Activated CD4-positive, alpha-beta T cell treated with anti-CD3 and anti-CD28 coated beads for 36 hours (primary cell): ENCODE measurements at regions not wholly inside any gene's neighbourhood (a gene's known extent, or its start where the extent isn't known, plus 50 kb on each side); places are given as distances from the start of the nearest gene placed in this dataset.
A peak's percentile ranks its signal among the peaks of the same experiment; 100 is the strongest.

Experiments used
- ATAC-seq: fragments of 200-7000 bp; cut with Tn5 transposase; one replicate; pipeline ENCODE4 v1.10.0; 2021; ENCODE audit warnings: mild to moderate bottlenecking, moderate library complexity
- CTCF ChIA-PET: fragments of 350-600 bp; sonication (Branson Sonifier 250); formaldehyde crosslinking; loops from one replicate; lab custom pipeline; 2021; ENCODE audit warnings: antibody characterized with exemption; lab: Charles Lee
- POLR2A ChIA-PET: fragments of 350-600 bp; sonication (Branson Sonifier 250); formaldehyde crosslinking; loops from one replicate; lab custom pipeline; 2021; ENCODE audit warnings: antibody characterized with exemption, inconsistent platforms; lab: Charles Lee
- DNase-seq: peaks from one replicate; pipeline ENCODE4 v3.0.0-alpha.2; 2020
- H3K27ac Mint-ChIP-seq: one replicate; pipeline ENCODE4 v1.8.0; 2021; ENCODE audit warnings: mixed read lengths
- H3K27me3 Mint-ChIP-seq: one replicate; pipeline ENCODE4 v1.8.0; 2021; ENCODE audit warnings: mixed read lengths
- H3K36me3 Mint-ChIP-seq: one replicate; pipeline ENCODE4 v1.8.0; 2021; ENCODE audit warnings: low read depth, mixed read lengths
- H3K4me1 Mint-ChIP-seq: one replicate; pipeline ENCODE4 v1.8.0; 2021; ENCODE audit warnings: mixed read lengths
- H3K4me3 Mint-ChIP-seq: one replicate; pipeline ENCODE4 v1.8.0; 2021; ENCODE audit warnings: mild to moderate bottlenecking, moderate library complexity, mixed read lengths
- H3K9me3 Mint-ChIP-seq: one replicate; pipeline ENCODE4 v1.8.0; 2021; ENCODE audit warnings: low read depth, mixed read lengths
- intact Hi-C, 2 experiments: fragments of 100-400 bp; cut with DNase I in 1 of 2; cut with micrococcal nuclease in 1 of 2; formaldehyde crosslinking; loops; one replicate each; pipeline versions ENCODE4 v1.14.2 to v1.15.1; 2022 to 2024; cut with DNase I, micrococcal nuclease

DNA sequence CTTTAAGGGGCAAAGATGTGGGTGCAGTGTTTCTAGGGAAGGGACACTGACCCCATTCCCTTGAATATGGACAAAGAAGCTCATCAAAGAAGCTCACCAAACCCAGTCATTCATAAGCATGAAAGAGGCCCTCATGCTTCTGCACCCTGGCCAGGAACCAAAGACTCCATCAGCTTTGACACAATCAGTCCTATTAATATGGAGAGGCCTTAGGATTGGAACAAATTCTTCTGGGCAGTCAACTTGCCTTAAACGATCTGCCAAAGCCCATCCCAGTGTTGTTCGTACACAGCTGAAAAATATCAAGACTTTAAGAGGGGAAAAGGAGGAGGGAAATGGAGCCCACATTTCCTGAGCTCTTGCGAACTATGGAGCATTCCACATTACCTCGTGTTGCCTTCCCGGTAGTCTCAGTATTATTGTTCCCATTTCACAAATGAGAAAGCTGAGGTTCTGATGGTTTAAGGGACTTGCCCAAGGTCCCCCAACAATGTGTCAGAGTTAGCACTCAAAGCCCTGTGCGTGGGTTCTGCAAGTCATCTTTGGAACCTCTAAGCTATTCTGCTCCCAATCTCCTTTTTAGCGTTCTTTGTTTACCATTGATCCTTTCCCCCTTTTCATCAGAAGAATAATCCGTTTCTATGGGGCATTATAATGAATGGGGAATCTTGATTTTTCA lies 161.9 kb downstream of the ZBTB18 start:
- Mint-ChIP-seq H3K9me3 (no peaks in the 10 kb centered on the region), H3K27me3 (no peaks in the 10 kb centered on the region), H3K4me3 (no peak overlapping the region), H3K27ac (no peak overlapping the region), H3K36me3 (no peaks in the 10 kb centered on the region), H3K4me1 (no peaks in the 10 kb centered on the region)
- ATAC-seq (peak; percentile 26), DNase-seq (peak; percentile 20)
- CTCF ChIA-PET: interaction anchor here (0.7 to 0.9 kb wide), 2 partner anchors 31 to 161 kb away, joined by 3 to 4 read pairs; no protein-coding TSS in a partner anchor
- intact Hi-C loops: no loop called here
- POLR2A ChIA-PET: no interaction called here

DNA sequence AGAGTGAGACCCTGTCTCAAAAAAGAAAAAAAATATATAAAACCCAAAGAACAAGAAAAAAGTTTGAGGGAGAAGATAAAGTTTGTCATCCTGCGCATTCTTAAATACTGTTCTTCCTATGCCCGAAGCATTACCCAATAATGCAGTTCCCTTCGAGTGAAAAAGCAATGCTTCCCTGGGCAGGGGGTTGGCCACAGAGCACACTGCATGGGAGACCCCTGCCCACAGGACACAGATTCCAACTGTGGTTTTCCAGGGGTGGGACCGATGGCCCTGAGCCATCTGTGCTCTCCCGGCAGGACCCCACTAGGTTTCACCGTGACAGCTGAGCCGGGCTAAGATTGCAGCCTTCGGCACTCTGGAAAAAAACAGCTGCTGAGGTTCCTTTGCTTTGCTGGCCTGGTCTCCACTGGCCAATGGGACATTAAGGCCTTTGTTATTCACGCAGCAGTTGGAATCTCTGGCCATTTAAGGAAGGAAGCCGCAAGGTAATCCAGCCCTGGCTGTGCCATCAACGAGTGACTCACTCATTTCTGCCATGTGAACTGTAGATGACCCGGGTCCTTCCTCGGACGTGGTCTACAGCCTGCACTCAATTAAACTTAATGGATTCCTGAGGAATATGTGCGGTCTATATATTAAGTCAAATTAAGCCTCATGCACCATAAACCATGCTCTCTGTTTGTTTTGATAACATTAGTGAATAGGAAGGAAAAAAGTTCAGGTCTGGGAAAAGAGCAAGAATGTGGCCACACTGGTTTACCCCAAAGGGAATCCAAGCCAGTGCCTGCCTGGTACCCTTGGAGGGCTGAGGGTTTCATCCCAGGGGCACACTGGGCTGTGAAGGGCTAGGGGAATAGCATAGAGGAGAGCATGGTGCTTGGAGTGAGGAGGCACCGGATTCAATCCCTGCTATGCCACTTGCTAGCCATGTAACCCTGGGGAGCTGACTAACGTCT lies 163.2 kb downstream of the ZBTB18 start:
- Mint-ChIP-seq H3K4me3 (no peak overlapping the region), H3K9me3 (no peaks in the 10 kb centered on the region), H3K27ac (no peak overlapping the region), H3K36me3 (no peaks in the 10 kb centered on the region), H3K27me3 (no peaks in the 10 kb centered on the region), H3K4me1 (no peaks in the 10 kb centered on the region)
- DNase-seq: no peak
- ChIA-PET CTCF (interaction anchor here (0.9 kb wide), 1 partner anchor 30 kb away, joined by 3 read pairs; no protein-coding TSS in a partner anchor), POLR2A (no interaction called here)
- no peak for ATAC-seq
- intact Hi-C loops: no loop called here

DNA sequence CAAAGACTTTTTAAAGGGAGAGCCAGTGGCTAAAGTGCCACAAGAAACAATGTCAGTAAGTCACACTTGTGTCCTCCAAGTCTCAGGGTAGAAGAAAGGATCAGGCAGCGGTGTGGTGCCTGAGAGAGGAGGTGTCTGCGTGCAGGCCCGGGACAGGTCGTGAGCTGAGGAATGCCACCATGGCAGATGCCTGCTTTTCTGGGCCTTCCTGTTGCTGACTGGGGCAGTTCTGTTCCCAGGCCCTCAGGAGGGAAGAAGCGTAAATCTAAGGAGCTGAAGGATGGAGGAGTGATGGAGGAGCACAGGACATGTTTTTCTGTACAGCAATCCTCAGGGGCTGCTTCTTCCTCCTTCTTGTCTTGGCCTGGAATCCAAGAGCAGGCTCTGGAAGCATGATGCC lies 165.8 kb downstream of the ZBTB18 start:
- H3K9me3 Mint-ChIP-seq: no peaks in the 10 kb centered on the region
- H3K27me3 Mint-ChIP-seq: no peaks in the 10 kb centered on the region
- intact Hi-C loops: no loop called here
- no peak for ATAC-seq
- H3K36me3 Mint-ChIP-seq: no peaks in the 10 kb centered on the region
- DNase-seq: no peak
- H3K4me1 Mint-ChIP-seq: no peaks in the 10 kb centered on the region
- H3K27ac Mint-ChIP-seq: no peak overlapping the region
- H3K4me3 Mint-ChIP-seq: no peak overlapping the region
- POLR2A ChIA-PET: no interaction called here
- CTCF ChIA-PET: interaction anchor here (0.6 kb wide), 1 partner anchor 244 kb away, joined by 3 read pairs; no protein-coding TSS in a partner anchor

DNA sequence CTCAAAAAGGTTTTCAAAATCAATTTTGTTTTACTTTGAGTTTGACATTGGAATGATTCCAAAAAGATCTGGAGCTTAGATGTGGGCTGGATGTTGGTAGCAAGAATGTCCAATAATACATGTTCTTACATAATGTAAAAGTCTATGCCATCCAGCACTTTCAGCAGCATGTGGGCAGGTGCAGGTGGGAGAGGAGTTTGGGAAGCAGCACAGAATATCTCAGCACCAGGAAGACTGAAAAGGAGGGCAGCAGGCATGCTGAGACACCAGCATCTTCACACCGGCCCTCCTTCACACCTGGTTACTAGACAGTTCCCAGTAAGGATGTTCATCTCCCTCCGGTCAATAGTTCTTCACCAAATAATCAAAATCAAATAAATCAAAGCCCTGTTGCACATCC lies 166.6 kb downstream of the ZBTB18 start:
- DNase-seq: no peak
- Mint-ChIP-seq H3K9me3 (no peaks in the 10 kb centered on the region), H3K4me3 (no peak overlapping the region), H3K4me1 (no peaks in the 10 kb centered on the region), H3K27ac (no peak overlapping the region), H3K36me3 (no peaks in the 10 kb centered on the region), H3K27me3 (no peaks in the 10 kb centered on the region)
- POLR2A ChIA-PET: no interaction called here
- intact Hi-C loops: no loop called here
- ATAC-seq: no peak
- CTCF ChIA-PET: no interaction called here

DNA sequence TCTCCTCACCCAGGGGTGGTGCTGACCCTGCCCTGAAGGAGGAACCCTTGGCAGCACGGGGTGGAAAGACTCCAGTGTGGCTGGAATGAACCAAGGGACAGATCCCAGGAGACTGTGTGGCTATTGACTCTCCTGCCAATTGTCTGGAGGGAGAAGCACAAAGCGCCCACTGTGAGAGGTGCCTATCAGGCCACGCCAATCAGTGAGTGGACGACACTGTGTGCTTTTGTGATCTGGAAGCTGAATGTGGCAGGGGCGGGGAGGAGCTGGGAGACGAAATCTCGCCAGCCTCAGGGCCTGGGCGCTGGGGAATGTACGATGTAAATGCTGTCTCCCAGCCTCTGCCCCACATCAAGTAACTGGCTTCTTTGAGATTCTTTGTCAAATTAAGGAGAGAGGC lies 167.1 kb downstream of the ZBTB18 start:
- ATAC-seq: no peak
- ChIA-PET POLR2A (no interaction called here), CTCF (no interaction called here)
- no peaks in the 10 kb centered on the region for H3K9me3 Mint-ChIP-seq
- no peaks in the 10 kb centered on the region for H3K27me3 Mint-ChIP-seq
- H3K36me3 Mint-ChIP-seq: no peaks in the 10 kb centered on the region
- no peaks in the 10 kb centered on the region for H3K4me1 Mint-ChIP-seq
- no peak overlapping the region for H3K27ac Mint-ChIP-seq
- intact Hi-C loops: no loop called here
- DNase-seq: no peak
- H3K4me3 Mint-ChIP-seq: no peak overlapping the region

DNA sequence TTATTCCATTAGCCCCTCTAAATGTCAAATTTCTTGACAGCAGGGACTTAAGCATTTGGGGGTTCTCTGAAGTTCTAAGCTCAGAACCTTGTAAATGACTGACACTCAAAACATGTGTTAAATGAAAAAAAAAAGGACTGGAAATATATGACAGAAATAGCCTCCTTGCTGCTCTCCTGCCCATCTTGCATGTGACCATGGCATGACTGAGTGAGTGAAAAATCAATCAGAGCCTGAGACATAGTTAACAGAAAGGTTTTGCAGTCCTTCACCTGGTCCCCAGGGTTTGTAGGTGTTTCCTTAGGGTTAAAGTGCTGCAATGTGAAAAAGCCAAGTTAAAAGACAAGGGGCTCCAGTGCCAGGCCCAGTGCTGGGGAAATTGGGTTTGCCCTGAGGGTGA lies 168.1 kb downstream of the ZBTB18 start:
- intact Hi-C loops: no loop called here

DNA sequence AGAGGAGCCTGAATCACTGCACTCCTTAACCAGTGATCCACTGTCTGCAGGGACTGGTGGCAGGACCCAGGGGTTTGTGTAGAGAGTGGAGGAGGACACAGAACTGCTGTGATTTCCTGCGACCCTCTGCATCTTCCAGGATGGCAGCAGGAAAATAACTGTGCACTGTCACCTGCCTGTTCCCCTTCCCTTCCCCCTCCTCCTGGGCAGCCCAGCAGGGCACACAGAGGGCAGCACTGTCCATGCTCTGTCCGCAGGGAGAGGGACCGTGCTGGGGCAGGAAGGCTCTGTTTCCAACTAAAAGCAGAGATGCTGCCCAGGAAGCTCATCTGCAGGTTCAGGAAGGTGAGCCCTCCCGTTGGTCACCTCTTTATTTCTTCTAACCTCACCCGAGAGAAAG lies 168.7 kb downstream of the ZBTB18 start:
- H3K9me3 Mint-ChIP-seq: no peaks in the 10 kb centered on the region
- no peaks in the 10 kb centered on the region for H3K4me1 Mint-ChIP-seq
- DNase-seq (no peak), ATAC-seq (no peak)
- no peaks in the 10 kb centered on the region for H3K36me3 Mint-ChIP-seq
- ChIA-PET POLR2A (no interaction called here), CTCF (no interaction called here)
- no peak overlapping the region for H3K4me3 Mint-ChIP-seq
- intact Hi-C loops: no loop called here
- no peaks in the 10 kb centered on the region for H3K27me3 Mint-ChIP-seq
- no peak overlapping the region for H3K27ac Mint-ChIP-seq

More for the DNA sequence above, 168.1 kb downstream of the ZBTB18 start:
- H3K4me3 Mint-ChIP-seq: no peak overlapping the region
- no peaks in the 10 kb centered on the region for H3K4me1 Mint-ChIP-seq
- ChIA-PET POLR2A (no interaction called here), CTCF (no interaction called here)
- H3K9me3 Mint-ChIP-seq: no peaks in the 10 kb centered on the region
- no peaks in the 10 kb centered on the region for H3K27me3 Mint-ChIP-seq
- DNase-seq (no peak), ATAC-seq (no peak)
- H3K36me3 Mint-ChIP-seq: no peaks in the 10 kb centered on the region
- no peak overlapping the region for H3K27ac Mint-ChIP-seq

DNA sequence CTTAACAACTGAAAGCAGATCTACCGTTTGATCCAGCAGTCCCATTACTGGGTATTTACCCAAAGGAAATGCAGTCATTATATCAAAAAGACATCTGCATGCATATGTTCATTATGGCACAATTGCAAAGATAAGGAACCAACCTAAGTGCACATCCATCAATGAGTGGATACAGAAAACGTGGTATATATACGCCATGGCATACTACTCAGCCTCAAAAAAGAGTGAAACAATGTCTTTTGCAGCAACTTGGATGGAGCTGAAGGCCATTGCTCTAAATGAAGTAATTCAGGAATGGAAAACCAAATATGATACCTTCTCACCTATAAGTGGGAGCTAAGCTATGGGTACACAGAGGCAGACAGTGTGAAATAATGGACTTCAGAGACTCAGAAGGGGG lies 169.3 kb downstream of the ZBTB18 start:
- Mint-ChIP-seq H3K27me3 (no peaks in the 10 kb centered on the region), H3K4me1 (no peaks in the 10 kb centered on the region), H3K27ac (no peak overlapping the region), H3K9me3 (no peaks in the 10 kb centered on the region), H3K4me3 (no peak overlapping the region), H3K36me3 (no peaks in the 10 kb centered on the region)
- CTCF ChIA-PET: no interaction called here
- no peak for ATAC-seq
- intact Hi-C loops: no loop called here
- DNase-seq: no peak
- POLR2A ChIA-PET: no interaction called here

DNA sequence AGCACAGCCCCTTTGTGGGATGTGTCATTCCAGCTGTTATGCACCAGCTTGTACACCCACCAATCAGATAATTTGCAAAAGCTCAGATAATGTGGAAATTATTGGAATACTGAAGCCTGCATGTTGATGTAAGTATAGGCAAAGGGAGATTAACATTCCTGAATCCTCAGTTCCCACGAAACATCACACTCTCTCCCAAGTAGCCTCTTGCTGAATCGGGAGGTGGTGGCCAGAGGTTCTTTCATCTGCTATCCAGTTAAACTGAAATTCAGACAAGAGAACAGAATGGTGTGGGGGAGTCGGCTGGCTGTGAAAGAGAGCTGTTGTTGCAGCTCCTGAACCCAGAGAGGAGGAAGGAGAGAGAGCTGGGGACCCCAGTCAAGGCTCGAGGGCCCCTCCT lies 170.9 kb downstream of the ZBTB18 start:
- CTCF ChIA-PET: no interaction called here
- H3K4me3 Mint-ChIP-seq: no peak overlapping the region

DNA sequence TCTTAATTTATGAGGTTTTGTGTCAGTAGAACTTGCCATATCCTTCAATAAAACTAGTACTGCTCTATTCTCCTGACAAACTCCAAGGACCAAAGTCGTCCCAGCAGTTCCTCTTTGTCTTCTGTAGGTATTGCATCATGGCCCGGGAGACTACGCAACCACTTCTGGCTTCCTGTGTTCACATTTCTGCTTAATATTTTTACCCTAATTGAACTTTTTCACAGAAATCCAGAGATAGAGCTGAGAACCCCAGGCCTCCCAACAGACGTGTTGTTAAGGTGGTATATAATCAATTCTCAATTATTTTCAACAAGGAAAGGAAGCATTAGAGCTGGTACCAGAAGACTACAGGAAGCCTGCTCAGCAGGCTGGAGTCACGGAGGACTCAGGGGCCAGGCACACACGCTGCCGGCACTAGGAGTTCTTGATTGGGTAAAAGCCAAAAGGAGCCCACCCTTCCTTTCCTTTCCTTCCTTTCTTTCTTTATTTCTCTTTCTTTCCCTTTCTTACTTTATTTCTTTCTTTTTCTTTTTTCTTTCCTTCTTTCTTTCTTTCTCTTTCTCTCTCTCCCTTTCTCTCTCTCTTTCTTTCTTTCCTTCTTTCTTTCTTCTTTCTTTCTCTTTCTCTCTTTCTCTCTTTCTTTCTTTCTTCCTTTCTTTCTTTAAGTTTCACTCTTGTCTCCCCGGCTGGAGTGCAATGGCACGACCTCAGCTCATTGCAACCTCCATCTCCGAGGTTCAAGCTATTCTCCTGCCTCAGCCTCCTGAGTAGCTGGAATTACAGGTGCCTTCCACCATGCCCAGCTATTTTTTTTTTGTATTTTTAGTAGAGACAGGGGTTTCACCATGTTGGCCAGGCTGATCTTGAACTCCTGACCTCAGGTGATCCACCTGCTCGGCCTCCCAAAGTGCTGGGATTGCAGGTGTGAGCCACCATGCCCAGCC lies 173.7 kb downstream of the ZBTB18 start:
- H3K9me3 Mint-ChIP-seq: no peaks in the 10 kb centered on the region
- no peak overlapping the region for H3K4me3 Mint-ChIP-seq
- no peaks in the 10 kb centered on the region for H3K36me3 Mint-ChIP-seq
- ChIA-PET POLR2A (no interaction called here), CTCF (no interaction called here)
- no peaks in the 10 kb centered on the region for H3K27me3 Mint-ChIP-seq
- ATAC-seq: no peak
- DNase-seq: no peak
- intact Hi-C loops: no loop called here
- no peak overlapping the region for H3K27ac Mint-ChIP-seq
- H3K4me1 Mint-ChIP-seq: no peaks in the 10 kb centered on the region

More for the DNA sequence above, 170.9 kb downstream of the ZBTB18 start:
- intact Hi-C loops: no loop called here
- Mint-ChIP-seq H3K36me3 (no peaks in the 10 kb centered on the region), H3K9me3 (no peaks in the 10 kb centered on the region), H3K27ac (no peak overlapping the region), H3K4me1 (no peaks in the 10 kb centered on the region), H3K27me3 (no peaks in the 10 kb centered on the region)
- ATAC-seq (no peak), DNase-seq (no peak)
- POLR2A ChIA-PET: no interaction called here

DNA sequence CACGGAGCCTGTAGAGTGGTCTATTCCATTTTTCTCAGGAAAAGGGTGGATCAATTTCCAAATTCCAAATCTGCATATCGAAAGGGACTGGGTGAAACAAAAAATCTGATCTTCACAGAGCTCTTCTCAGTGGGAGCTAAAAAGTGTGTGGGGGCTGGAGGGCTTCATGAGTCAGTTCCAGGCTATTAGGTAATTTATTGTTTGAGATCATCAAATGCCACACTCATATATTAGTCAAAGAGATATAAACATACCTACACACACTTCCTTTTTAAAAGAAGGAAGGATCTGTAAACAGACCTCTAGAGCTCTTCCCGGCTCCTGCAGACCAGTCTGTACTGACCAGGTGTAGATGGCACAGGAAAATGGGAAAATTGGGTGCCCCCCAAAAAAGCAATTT lies 175.4 kb downstream of the ZBTB18 start:
- no peaks in the 10 kb centered on the region for H3K9me3 Mint-ChIP-seq
- no peak overlapping the region for H3K27ac Mint-ChIP-seq
- POLR2A ChIA-PET: no interaction called here
- peaks cover under 1% of the 10 kb centered on the region for H3K27me3 Mint-ChIP-seq
- H3K4me1 Mint-ChIP-seq: no peaks in the 10 kb centered on the region
- CTCF ChIA-PET: no interaction called here
- no peaks in the 10 kb centered on the region for H3K36me3 Mint-ChIP-seq
- DNase-seq (no peak), ATAC-seq (no peak)
- intact Hi-C loops: no loop called here
- no peak overlapping the region for H3K4me3 Mint-ChIP-seq
